ENCODE measurements at regions not wholly inside any gene's neighbourhood (a gene's known extent, or its start where the extent isn't known, plus 50 kb on each side); places are given as distances from the start of the nearest gene placed in this dataset.

- no peak for TF ChIP-seq CTCF (IDR thresholded peaks at IDR 0.05)
- TF ChIP-seq POLR2A (IDR thresholded peaks at IDR 0.05) = no peak
- TF ChIP-seq EP300 (IDR thresholded peaks at IDR 0.05) = no peak
These were observed 116.8 kb upstream of the COX7C start for GRCh38 chr5:86500947-86501346.

Measured in upper lobe of left lung (tissue), 4 donors.